WTC11 (cell line): ENCODE measurements at regions not wholly inside any gene's neighbourhood (a gene's known extent, or its start where the extent isn't known, plus 50 kb on each side); places are given as distances from the start of the nearest gene placed in this dataset.

ENCODE experiments used
- ATAC-seq: fragments of 200-7000 bp; cut with Tn5 transposase; 2 replicates; pipeline ENCODE4 v1.10.0; 2021; ENCODE audit warnings: mild to moderate bottlenecking, moderate library complexity
- CTCF ChIA-PET: fragments of 300-600 bp; sonication (Branson Sonifier 250); formaldehyde crosslinking; loops from one replicate; lab custom pipeline; 2021; ENCODE audit warnings: antibody characterized with exemption; lab: Charles Lee
- POLR2A ChIA-PET: fragments of 350-600 bp; sonication (Branson Sonifier 250); formaldehyde crosslinking; loops from one replicate; lab custom pipeline; 2021; ENCODE audit warnings: antibody characterized with exemption; lab: Charles Lee
- DNase-seq: peaks from one replicate; pipeline ENCODE4 v3.0.0; 2021; ENCODE audit warnings: low spot score
- H3K27ac Mint-ChIP-seq: 2 replicates; pipeline ENCODE4 v1.8.0; 2021; ENCODE audit warnings: mixed read lengths
- H3K27me3 Mint-ChIP-seq: 2 replicates; pipeline ENCODE4 v1.8.0; 2021; ENCODE audit warnings: low read depth, mild to moderate bottlenecking, moderate library complexity, mixed read lengths
- H3K36me3 Mint-ChIP-seq: 2 replicates; pipeline ENCODE4 v1.8.0; 2021; ENCODE audit warnings: mixed read lengths
- H3K4me1 Mint-ChIP-seq: 2 replicates; pipeline ENCODE4 v1.8.0; 2022; ENCODE audit warnings: mixed read lengths
- H3K4me3 Mint-ChIP-seq: 2 replicates; pipeline ENCODE4 v1.8.0; 2021; ENCODE audit warnings: mild to moderate bottlenecking, moderate library complexity, mixed read lengths
- H3K9me3 Mint-ChIP-seq: 2 replicates; pipeline ENCODE4 v1.8.0; 2021; ENCODE audit warnings: mixed read lengths
- ATF1 ChIP-seq: sonication (generic); formaldehyde crosslinking; IDR thresholded peaks from 2 replicates; pipeline ENCODE4 v1.8.1; 2023; ENCODE audit warnings: mild to moderate bottlenecking, moderate library complexity, missing genetic modification reagents
- ETV6 ChIP-seq: sonication (generic); formaldehyde crosslinking; IDR thresholded peaks from 2 replicates; pipeline ENCODE4 v1.8.1; 2022; ENCODE audit warnings: mild to moderate bottlenecking, missing genetic modification reagents
- JUN ChIP-seq: sonication (generic); formaldehyde crosslinking; IDR thresholded peaks from 2 replicates; pipeline ENCODE4 v1.8.0; 2023; ENCODE audit warnings: mild to moderate bottlenecking, missing genetic modification reagents
- NFATC4 ChIP-seq: fragments of 250-450 bp; sonication (Bioruptor Pico); IDR thresholded peaks from 2 replicates; pipeline ENCODE4 v1.9.0; 2021; ENCODE audit warnings: mild to moderate bottlenecking
- NR2C2 ChIP-seq: sonication (generic); formaldehyde crosslinking; IDR thresholded peaks from 2 replicates; pipeline ENCODE4 v1.8.0; 2022; ENCODE audit warnings: mild to moderate bottlenecking, missing genetic modification reagents
- NR3C1 ChIP-seq: sonication (generic); formaldehyde crosslinking; conservative IDR thresholded peaks from 2 replicates; pipeline ENCODE4 v1.8.1; 2023; ENCODE audit warnings: low read depth, mild to moderate bottlenecking, missing genetic modification reagents
- PRDM15 ChIP-seq: sonication (generic); formaldehyde crosslinking; IDR thresholded peaks from 2 replicates; pipeline ENCODE4 v1.8.0; 2022; ENCODE audit warnings: missing genetic modification reagents
- SMAD3 ChIP-seq: sonication (generic); formaldehyde crosslinking; IDR thresholded peaks from 2 replicates; pipeline ENCODE4 v1.8.0; 2022; ENCODE audit warnings: missing genetic modification reagents, mild to moderate bottlenecking, borderline replicate concordance
- SOX15 ChIP-seq: fragments of 250-450 bp; sonication (Bioruptor Pico); IDR thresholded peaks from 2 replicates; pipeline ENCODE4 v1.9.0; 2021; ENCODE audit warnings: mild to moderate bottlenecking
- TCF7 ChIP-seq: sonication (generic); formaldehyde crosslinking; IDR thresholded peaks from 2 replicates; pipeline ENCODE4 v1.8.0; 2022; ENCODE audit warnings: mild to moderate bottlenecking, low read depth, missing genetic modification reagents, moderate library complexity
- TEAD4 ChIP-seq: sonication (generic); formaldehyde crosslinking; IDR thresholded peaks from 2 replicates; pipeline ENCODE4 v1.8.0; 2022; ENCODE audit warnings: mild to moderate bottlenecking, missing genetic modification reagents
- ZNF232 ChIP-seq: sonication (generic); formaldehyde crosslinking; IDR thresholded peaks from 2 replicates; pipeline ENCODE4 v1.8.0; 2022; ENCODE audit warnings: mild to moderate bottlenecking, missing genetic modification reagents
- ZNF423 ChIP-seq: fragments of 250-450 bp; sonication (Bioruptor Pico); IDR thresholded peaks from 2 replicates; pipeline ENCODE4 v2.1.2; 2022; ENCODE audit warnings: mild to moderate bottlenecking, moderate library complexity
- ZNF425 ChIP-seq: fragments of 250-450 bp; sonication (Bioruptor Pico); conservative IDR thresholded peaks from 2 replicates; pipeline ENCODE4 v1.9.0; 2021; ENCODE audit warnings: mild to moderate bottlenecking
- TF ChIP-seq, protein P1 (sequence below): sonication (generic); formaldehyde crosslinking; IDR thresholded peaks from 2 replicates; pipeline ENCODE4 v1.8.1; 2022; ENCODE audit warnings: missing genetic modification reagents, borderline replicate concordance
- TF ChIP-seq, protein P2 (sequence below): fragments of 250-450 bp; sonication (Bioruptor Pico); IDR thresholded peaks from 2 replicates; pipeline ENCODE4 v2.1.2; 2022; ENCODE audit warnings: mild to moderate bottlenecking, moderate library complexity
- TF ChIP-seq, protein P3 (sequence below): sonication (generic); formaldehyde crosslinking; IDR thresholded peaks from 2 replicates; pipeline ENCODE4 v1.8.0; 2023; ENCODE audit warnings: missing genetic modification reagents
- TF ChIP-seq, protein P4 (sequence below): sonication (generic); formaldehyde crosslinking; conservative IDR thresholded peaks from 2 replicates; pipeline ENCODE4 v1.8.1; 2022; ENCODE audit warnings: mild to moderate bottlenecking, missing genetic modification reagents
- TF ChIP-seq, protein P5 (sequence below): fragments of 200-600 bp; IDR thresholded peaks from 2 replicates; pipeline ENCODE4 v1.8.0; 2022; ENCODE audit warnings: antibody characterized with exemption
- TF ChIP-seq, protein P6 (sequence below): sonication (generic); formaldehyde crosslinking; IDR thresholded peaks from 2 replicates; pipeline ENCODE4 v1.8.1; 2022; ENCODE audit warnings: mild to moderate bottlenecking, missing genetic modification reagents, moderate library complexity, borderline replicate concordance

DNA sequence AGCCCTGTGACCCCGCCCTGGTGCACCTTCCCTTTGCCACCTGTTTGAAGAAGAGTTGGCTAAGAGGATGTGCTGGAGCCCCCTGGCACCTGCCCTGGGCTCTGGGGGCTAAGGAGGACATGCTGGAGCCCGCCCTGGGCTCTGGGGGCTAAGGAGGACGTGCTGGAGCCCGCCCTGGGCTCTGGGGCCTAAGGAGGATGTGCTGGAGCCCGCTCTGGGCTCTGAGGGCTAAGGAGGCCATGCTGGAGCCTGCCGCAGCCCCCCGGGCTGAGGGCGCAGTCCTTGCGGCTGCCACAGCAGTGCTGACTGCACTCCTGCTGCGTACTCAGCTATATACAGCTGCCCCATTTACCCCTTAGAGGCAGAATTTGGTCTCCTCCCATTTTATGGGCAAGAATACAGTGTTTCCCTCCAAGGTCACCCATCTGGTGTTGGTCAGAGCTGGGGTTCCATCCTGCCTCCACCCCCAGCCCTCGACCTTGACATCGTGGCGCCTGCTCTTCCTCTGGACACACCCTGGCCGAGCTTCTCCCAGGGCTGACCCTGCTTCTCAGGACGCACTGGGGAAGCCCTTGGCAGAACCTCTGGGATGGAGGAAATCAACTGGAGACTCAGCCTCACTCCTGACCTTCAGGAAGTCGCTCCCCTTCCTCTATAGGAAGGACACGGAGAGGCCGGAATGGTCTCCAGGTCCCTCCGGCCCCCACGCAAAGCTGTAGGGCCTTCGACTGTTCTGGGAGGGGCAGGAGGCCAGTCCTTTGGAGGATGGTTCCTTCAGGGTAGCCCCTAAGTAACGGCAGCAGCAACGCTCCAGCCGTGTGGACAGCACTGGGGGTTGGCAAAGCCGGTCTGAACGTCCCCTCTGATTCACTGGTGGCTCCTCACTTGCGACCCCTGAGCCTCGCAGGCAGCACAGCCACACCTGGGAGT lies 65.0 kb upstream of the HPCAL1 start:
- CTCF ChIA-PET = interaction anchor here (0.6 to 1.5 kb wide), 3 partner anchors 64 to 197 kb away, joined by 3 to 6 read pairs (median 4); no protein-coding TSS in a partner anchor

GRCh38 chr2:10238396-10238795 lies 64.3 kb upstream of the HPCAL1 start:
- Mint-ChIP-seq H3K27ac (no peak overlapping the region; the same call in 1 of the 2 replicates), H3K36me3 (no peaks in the 10 kb centered on the region), H3K4me1 (no peaks in the 10 kb centered on the region), H3K27me3 (no peaks in the 10 kb centered on the region), H3K4me3 (no peak overlapping the region), H3K9me3 (peaks cover 5% of the 10 kb centered on the region)
- CTCF ChIA-PET = interaction anchor here (1.2 kb wide), 1 partner anchor 95 kb away, joined by 4 read pairs; no protein-coding TSS in a partner anchor
- no peak for ATAC-seq
- POLR2A ChIA-PET = no interaction called here
- peak; percentile 3 for DNase-seq
- TF ChIP-seq, protein P1, sequence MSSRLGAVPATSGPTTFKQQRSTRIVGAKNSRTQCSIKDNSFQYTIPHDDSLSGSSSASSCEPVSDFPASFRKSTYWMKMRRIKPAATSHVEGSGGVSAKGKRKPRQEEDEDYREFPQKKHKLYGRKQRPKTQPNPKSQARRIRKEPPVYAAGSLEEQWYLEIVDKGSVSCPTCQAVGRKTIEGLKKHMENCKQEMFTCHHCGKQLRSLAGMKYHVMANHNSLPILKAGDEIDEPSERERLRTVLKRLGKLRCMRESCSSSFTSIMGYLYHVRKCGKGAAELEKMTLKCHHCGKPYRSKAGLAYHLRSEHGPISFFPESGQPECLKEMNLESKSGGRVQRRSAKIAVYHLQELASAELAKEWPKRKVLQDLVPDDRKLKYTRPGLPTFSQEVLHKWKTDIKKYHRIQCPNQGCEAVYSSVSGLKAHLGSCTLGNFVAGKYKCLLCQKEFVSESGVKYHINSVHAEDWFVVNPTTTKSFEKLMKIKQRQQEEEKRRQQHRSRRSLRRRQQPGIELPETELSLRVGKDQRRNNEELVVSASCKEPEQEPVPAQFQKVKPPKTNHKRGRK = no peak
- TF ChIP-seq SOX15 (no peak), TCF7 (CRISPR knock-in tag) (no peak), ATF1 (CRISPR knock-in tag) (no peak), PRDM15 (CRISPR knock-in tag) (no peak), NFATC4 (CRISPR knock-in tag) (no peak), ZNF425 (CRISPR knock-in tag) (no peak), ZNF423 (CRISPR knock-in tag) (no peak), ETV6 (CRISPR knock-in tag) (no peak), NR2C2 (CRISPR knock-in tag) (no peak), SMAD3 (CRISPR knock-in tag) (no peak), ZNF232 (CRISPR knock-in tag) (no peak), JUN (CRISPR knock-in tag) (no peak), NR3C1 (CRISPR knock-in tag) (no peak)
- TF ChIP-seq, protein P2, sequence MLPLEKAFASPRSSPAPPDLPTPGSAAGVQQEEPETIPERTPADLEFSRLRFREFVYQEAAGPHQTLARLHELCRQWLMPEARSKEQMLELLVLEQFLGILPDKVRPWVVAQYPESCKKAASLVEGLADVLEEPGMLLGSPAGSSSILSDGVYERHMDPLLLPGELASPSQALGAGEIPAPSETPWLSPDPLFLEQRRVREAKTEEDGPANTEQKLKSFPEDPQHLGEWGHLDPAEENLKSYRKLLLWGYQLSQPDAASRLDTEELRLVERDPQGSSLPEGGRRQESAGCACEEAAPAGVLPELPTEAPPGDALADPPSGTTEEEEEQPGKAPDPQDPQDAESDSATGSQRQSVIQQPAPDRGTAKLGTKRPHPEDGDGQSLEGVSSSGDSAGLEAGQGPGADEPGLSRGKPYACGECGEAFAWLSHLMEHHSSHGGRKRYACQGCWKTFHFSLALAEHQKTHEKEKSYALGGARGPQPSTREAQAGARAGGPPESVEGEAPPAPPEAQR = no peak
- TF ChIP-seq, protein P3, sequence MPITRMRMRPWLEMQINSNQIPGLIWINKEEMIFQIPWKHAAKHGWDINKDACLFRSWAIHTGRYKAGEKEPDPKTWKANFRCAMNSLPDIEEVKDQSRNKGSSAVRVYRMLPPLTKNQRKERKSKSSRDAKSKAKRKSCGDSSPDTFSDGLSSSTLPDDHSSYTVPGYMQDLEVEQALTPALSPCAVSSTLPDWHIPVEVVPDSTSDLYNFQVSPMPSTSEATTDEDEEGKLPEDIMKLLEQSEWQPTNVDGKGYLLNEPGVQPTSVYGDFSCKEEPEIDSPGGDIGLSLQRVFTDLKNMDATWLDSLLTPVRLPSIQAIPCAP (CRISPR knock-in tag) = no peak
- TF ChIP-seq, protein P4, sequence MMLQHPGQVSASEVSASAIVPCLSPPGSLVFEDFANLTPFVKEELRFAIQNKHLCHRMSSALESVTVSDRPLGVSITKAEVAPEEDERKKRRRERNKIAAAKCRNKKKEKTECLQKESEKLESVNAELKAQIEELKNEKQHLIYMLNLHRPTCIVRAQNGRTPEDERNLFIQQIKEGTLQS (CRISPR knock-in tag) = no peak
- TF ChIP-seq, protein P5, sequence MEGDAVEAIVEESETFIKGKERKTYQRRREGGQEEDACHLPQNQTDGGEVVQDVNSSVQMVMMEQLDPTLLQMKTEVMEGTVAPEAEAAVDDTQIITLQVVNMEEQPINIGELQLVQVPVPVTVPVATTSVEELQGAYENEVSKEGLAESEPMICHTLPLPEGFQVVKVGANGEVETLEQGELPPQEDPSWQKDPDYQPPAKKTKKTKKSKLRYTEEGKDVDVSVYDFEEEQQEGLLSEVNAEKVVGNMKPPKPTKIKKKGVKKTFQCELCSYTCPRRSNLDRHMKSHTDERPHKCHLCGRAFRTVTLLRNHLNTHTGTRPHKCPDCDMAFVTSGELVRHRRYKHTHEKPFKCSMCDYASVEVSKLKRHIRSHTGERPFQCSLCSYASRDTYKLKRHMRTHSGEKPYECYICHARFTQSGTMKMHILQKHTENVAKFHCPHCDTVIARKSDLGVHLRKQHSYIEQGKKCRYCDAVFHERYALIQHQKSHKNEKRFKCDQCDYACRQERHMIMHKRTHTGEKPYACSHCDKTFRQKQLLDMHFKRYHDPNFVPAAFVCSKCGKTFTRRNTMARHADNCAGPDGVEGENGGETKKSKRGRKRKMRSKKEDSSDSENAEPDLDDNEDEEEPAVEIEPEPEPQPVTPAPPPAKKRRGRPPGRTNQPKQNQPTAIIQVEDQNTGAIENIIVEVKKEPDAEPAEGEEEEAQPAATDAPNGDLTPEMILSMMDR = no peak
- TF ChIP-seq, protein P6, sequence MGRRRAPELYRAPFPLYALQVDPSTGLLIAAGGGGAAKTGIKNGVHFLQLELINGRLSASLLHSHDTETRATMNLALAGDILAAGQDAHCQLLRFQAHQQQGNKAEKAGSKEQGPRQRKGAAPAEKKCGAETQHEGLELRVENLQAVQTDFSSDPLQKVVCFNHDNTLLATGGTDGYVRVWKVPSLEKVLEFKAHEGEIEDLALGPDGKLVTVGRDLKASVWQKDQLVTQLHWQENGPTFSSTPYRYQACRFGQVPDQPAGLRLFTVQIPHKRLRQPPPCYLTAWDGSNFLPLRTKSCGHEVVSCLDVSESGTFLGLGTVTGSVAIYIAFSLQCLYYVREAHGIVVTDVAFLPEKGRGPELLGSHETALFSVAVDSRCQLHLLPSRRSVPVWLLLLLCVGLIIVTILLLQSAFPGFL (CRISPR knock-in tag) = no peak

More for the DNA sequence above, 65.0 kb upstream of the HPCAL1 start:
- Mint-ChIP-seq H3K4me3 (no peak overlapping the region), H3K27ac (no peak overlapping the region), H3K36me3 (no peaks in the 10 kb centered on the region), H3K27me3 (no peaks in the 10 kb centered on the region), H3K9me3 (peaks cover 10% of the 10 kb centered on the region), H3K4me1 (no peaks in the 10 kb centered on the region)
- POLR2A ChIA-PET = no interaction called here
- ATAC-seq (no peak), DNase-seq (peak; percentile 5)
- no peak for TF ChIP-seq TEAD4 (CRISPR knock-in tag)
- TF ChIP-seq, all 79 proteins: peak for 0
